ENCODE measurements at regions not wholly inside any gene's neighbourhood (a gene's known extent, or its start where the extent isn't known, plus 50 kb on each side); places are given as distances from the start of the nearest gene placed in this dataset.

DNA sequence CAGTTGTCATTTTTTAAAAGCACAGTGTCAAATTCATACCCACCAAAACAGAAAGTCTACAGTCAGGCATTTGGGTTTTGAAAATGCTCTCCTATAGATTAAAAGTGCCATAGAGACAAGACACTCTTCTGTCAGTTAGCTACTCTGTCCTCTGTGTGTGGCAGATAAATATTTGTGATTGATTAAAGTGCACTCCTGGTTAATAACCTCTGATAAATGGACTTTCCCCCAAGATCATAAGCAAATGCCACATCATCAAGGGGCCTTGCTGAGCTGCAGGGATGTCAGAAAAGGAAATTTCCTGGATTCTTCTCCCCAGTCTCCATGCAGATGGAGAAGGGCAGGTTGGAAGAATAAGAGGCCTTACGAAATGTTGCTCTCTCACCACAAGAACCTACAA lies 1329.5 kb upstream of the TMEM132C start:
- TF ChIP-seq EZH2 (IDR thresholded peaks at IDR 0.05) (no peak), EZH2phosphoT487 (IDR thresholded peaks at IDR 0.05) (no peak)
- TF ChIP-seq, protein P1, sequence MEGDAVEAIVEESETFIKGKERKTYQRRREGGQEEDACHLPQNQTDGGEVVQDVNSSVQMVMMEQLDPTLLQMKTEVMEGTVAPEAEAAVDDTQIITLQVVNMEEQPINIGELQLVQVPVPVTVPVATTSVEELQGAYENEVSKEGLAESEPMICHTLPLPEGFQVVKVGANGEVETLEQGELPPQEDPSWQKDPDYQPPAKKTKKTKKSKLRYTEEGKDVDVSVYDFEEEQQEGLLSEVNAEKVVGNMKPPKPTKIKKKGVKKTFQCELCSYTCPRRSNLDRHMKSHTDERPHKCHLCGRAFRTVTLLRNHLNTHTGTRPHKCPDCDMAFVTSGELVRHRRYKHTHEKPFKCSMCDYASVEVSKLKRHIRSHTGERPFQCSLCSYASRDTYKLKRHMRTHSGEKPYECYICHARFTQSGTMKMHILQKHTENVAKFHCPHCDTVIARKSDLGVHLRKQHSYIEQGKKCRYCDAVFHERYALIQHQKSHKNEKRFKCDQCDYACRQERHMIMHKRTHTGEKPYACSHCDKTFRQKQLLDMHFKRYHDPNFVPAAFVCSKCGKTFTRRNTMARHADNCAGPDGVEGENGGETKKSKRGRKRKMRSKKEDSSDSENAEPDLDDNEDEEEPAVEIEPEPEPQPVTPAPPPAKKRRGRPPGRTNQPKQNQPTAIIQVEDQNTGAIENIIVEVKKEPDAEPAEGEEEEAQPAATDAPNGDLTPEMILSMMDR (IDR thresholded peaks at IDR 0.05): no peak
